DMS114 treated with DMSO at 0.1 percent for 48 hours (cell line): ENCODE measurements at regions not wholly inside any gene's neighbourhood (a gene's known extent, or its start where the extent isn't known, plus 50 kb on each side); places are given as distances from the start of the nearest gene placed in this dataset.

Experiments used
- DNase-seq: peaks from one replicate; lab custom pipeline; 2025; ENCODE audit not compliant: unreplicated experiment; lab: John Stamatoyannopoulos, UW

- no peak for DNase-seq
Measured at GRCh38 chr4:167652267-167652666, 418.0 kb upstream of the SPOCK3 start.

- no peak for DNase-seq
Measured at GRCh38 chr4:167688660-167689142, 403.6 kb upstream of the ANXA10 start.

GRCh38 chr4:167702391-167702790 lies 389.9 kb upstream of the ANXA10 start:
- no peak for DNase-seq

DNA sequence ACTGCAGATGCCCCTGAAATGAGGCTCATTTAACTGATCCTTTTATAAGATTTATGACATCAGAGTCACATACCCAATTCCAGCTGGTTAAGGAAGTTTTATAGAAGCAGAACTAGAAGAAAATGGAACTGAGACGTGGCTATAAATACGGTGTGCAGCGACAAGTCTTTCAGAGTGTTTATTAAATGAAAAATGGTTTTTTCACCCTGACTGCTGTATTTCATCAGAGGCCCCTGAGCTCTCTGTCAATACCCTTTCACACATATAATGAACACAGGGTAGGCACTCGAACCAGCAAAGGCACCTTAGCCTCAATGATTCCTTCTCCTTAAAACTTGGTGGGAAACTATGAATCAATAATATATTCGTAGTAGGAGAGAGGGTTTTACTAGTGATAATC lies 380.8 kb upstream of the ANXA10 start:
- DNase-seq, result no peak

DNA sequence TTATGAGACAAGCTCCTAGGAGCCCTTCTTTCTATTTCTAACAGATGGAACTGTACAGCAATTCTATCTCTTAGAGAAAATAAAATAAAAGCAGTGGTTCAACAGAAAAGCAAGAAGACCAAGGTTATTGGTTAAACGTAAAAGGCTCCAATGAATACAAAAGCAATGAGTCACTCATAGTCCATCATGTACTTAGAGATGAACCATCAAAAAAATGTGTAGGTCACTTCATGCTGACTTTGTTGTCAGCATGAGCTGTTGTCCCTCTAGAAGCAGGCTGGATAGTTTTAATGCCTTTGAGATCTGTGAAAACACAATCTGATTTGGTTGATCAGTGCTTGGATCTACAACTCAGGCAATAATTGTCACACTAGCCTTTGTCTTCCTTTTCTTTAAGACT lies 378.6 kb upstream of the ANXA10 start:
- DNase-seq, result no peak

GRCh38 chr4:167715176-167715575 lies 377.2 kb upstream of the ANXA10 start:
- DNase-seq, result no peak

DNA sequence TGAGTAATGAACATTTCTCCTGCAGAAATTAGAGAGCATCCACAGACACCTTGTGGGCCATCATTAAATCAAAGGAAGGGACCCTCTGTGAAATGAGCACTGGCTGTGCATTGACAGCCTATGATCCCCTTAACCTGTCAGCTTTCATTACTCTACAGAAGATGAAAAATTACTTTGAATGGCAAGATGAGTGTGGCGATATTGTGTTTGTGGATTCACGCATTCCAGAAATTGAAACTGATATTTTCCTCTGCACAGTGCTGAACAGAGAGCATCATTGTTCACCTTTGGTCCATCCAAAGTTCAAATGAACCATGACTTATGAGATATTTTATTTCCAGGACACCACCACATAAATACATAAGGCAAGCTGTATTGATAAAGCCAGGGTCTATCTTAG lies 374.8 kb upstream of the ANXA10 start:
- DNase-seq, result no peak

- no peak for DNase-seq
Measured at GRCh38 chr4:167721617-167722486, 370.5 kb upstream of the ANXA10 start.

GRCh38 chr4:167722487-167722808 lies 369.9 kb upstream of the ANXA10 start:
- no peak for DNase-seq

GRCh38 chr4:167724941-167725340 lies 367.4 kb upstream of the ANXA10 start:
- no peak for DNase-seq

DNA sequence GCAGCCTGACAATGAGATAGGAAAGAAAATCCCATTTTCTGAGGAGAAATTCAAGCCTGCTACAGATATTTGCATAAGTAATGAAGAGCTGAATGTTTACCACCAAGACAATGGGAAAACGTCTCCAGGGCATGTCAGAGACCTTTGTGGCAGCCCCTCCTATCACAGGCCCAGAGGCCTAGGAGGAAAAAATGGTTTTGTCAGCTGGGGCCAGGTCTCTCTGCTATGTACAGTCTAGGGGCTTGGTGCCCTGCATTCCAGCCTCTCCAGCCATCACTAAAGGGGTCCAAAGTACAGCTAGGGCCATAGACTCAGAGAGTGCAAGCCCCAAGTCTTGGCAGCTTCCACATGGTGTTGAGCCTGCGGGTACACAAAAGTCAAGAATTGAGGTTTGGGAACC lies 361.6 kb upstream of the ANXA10 start:
- DNase-seq, result no peak

DNA sequence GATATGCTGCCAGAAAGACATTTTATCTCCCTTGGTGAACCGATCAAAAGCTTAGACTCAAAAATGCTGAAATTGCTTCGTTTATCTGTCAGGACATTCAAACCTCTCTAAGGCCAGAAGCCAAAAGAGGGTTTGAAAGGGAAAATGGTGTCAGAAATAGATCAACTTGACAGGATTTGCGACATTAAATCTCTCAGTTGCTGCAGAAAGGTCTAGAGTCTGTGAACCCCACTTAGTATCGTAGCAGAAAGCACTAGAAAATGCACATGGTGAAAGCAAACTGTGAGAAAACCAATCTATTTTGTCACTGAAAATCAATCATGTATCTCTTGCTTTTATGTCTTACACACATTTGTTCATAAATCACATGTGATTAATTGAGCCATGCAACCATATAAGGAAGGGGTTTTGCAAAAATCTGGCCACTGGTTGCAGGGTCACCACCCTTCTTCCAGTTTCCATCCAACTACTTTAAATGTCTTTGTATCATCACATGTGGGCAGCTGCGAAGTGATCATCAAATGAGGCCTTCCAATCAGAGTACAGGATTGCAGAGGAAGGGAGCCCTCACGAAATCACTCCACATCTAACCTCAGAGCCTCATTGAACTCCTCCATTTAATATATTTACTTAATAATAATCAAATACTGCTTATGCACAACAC lies 347.2 kb upstream of the ANXA10 start:
- no peak for DNase-seq

- no peak for DNase-seq
Measured at GRCh38 chr4:167767281-167767680, 325.1 kb upstream of the ANXA10 start.

- no peak for DNase-seq
Measured at GRCh38 chr4:167774646-167775045, 317.7 kb upstream of the ANXA10 start.

DNA sequence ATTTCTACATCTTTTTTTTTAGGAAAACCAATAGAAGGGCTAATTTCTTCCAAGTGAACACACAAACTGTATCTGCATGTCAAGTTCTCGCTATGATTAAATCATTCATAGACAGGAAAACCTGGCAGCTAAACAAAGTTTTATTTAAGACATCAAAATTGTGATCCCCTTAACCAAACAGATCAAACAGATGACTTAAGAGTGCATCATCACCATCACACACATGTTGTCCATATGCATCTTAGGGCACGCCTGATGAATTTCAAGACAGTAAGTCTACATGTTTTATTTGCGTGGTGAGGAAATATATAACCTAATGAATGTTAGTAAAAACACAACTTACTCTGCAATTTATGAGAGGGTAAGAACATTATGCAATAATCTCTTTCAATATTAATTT lies 317.0 kb upstream of the ANXA10 start:
- no peak for DNase-seq

- no peak for DNase-seq
Measured at GRCh38 chr4:167779280-167779679, 313.1 kb upstream of the ANXA10 start.

DNA sequence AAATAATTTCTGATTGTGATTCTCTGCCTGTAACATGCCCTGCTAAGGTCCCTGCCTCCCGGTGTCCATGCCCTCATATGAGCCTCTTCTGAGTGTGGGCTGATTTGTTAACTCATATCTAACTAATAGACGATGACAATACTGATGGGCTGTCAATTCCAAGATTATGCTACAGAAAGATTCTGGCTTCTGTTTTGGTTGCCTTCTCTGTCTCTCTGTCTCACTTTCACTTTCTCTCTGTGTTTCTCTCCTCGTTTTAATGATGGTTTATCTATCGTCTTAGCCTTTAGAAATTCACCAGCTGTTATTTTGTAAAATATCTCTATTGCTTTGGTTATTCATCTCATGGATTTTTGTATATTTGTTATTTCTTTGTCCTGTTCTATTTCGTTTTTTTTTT lies 312.5 kb upstream of the ANXA10 start:
- DNase-seq, result no peak

DNA sequence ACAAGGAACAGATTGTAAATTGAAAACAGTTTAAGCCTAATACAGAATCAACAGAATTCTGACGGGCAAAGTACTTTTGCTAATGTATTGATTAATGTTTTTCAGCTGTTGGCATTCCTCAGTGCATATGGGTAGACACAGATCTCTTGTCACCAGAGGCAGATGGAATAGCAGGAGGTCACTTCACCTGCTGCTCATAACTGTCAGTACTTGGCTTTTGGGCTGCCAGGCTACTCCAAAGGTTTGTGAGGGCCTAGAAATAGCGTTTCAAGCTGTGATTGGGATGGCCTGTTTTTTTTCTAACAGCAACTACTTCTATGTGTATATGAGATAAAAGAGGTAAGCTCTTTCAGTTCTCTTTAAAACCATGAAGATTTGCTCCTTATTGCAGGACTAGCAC lies 307.5 kb upstream of the ANXA10 start:
- DNase-seq, result no peak

GRCh38 chr4:167785523-167785922 lies 306.8 kb upstream of the ANXA10 start:
- DNase-seq, result no peak

GRCh38 chr4:167786504-167786903 lies 305.8 kb upstream of the ANXA10 start:
- no peak for DNase-seq

DNA sequence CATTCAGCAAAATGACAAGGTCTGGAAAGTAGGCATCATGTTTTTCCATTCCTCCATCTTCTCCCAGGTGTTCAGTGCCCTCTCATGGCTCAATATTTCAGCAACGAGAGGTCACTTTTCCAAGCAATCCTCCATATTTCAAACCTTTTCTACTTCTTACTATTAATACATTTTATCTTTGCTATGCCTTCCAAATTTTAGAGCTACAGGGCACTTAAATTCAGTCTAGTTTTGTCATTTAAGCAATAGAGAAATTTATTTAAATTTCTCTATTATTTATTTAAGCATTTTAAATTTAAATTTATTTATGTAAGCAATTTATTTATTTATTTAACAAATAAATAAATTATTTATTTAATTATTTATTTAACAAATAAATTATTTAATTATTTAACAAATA lies 305.1 kb upstream of the ANXA10 start:
- no peak for DNase-seq

- no peak for DNase-seq
Measured at GRCh38 chr4:167802463-167803212, 289.7 kb upstream of the ANXA10 start.
